Body of pancreas (tissue), 4 donors: ENCODE measurements at regions not wholly inside any gene's neighbourhood (a gene's known extent, or its start where the extent isn't known, plus 50 kb on each side); places are given as distances from the start of the nearest gene placed in this dataset.

Source experiments
- ATAC-seq: fragments of 150-250 bp; one replicate; pipeline ENCODE4 v1.9.1; 2016
- DNase-seq, 4 donors: peaks; one replicate each; pipeline ENCODE4 v3.0.0-alpha.2; 2019
- H3K27ac ChIP-seq, 4 donors: fragments of 200-600 bp; sonication (generic); 1 replicate in 3 of 4; 2 replicates in 1 of 4; pipeline versions ENCODE4 v1.5.1 to v1.6.1; 2016 to 2019; ENCODE audit warnings: mild to moderate bottlenecking in 1 of 4, mixed read lengths in 1 of 4, moderate library complexity in 1 of 4
- H3K27me3 ChIP-seq, 2 donors: fragments of 200-600 bp; sonication (generic); one replicate each; pipeline ENCODE4 v1.6.0; 2016; ENCODE audit warnings: mild to moderate bottlenecking in 1 of 2
- H3K36me3 ChIP-seq, 2 donors: fragments of 200-600 bp; sonication (generic); replicated peaks in 1 of 2; 2 replicates each; pipeline ENCODE4 v1.5.1; 2016; ENCODE audit warnings: low read depth in 2 of 2; ENCODE audit not compliant: insufficient read depth in 1 of 2
- H3K4me1 ChIP-seq: fragments of 200-600 bp; sonication (generic); one replicate; pipeline ENCODE4 v1.6.0; 2016
- H3K4me3 ChIP-seq, 2 donors: fragments of 200-600 bp; sonication (generic); 1 replicate in 1 of 2; 2 replicates in 1 of 2; pipeline ENCODE4 v1.5.1; 2016 to 2019
- H3K9me3 ChIP-seq, 3 donors: fragments of 200-600 bp; sonication (generic); 1 replicate in 2 of 3; 2 replicates in 1 of 3; pipeline ENCODE4 v1.5.1; 2016
- CTCF ChIP-seq, 7 experiments: fragments of 450-650 bp in 4 of 7; fragments of 200-600 bp in 3 of 7; sonication (generic) in 3 of 7; IDR thresholded peaks; one replicate each; pipeline ENCODE4 v1.5.1; 2016 to 2019; ENCODE audit warnings: antibody characterized with exemption in 7 of 7
- POLR2A ChIP-seq, 3 donors: fragments of 450-650 bp; IDR thresholded peaks; one replicate each; pipeline ENCODE4 v1.6.1; 2016; ENCODE audit warnings: antibody characterized with exemption in 3 of 3, mild to moderate bottlenecking in 2 of 3
- WGBS, 2 donors: methylation state at CpG; one replicate each; pipeline ENCODE4 v1.1.5; 2017; 5-methylcytosine and 5-hydroxymethylcytosine counted together
- intact Hi-C: fragments of 100-400 bp; cut with DNase I; formaldehyde crosslinking; loops from one replicate; pipeline ENCODE4 v1.15.1; 2023

- WGBS, 2 donors = 27 to 32% methylated on average over 3 of the region's 3 CpGs
- no peaks in the 10 kb centered on the region for H3K36me3 ChIP-seq
- no peaks in the 10 kb centered on the region for H3K27me3 ChIP-seq
- H3K27ac ChIP-seq = peak overlapping the region in 2 of 4 donors; percentile 33 to 52
- TF ChIP-seq CTCF (IDR thresholded peaks at IDR 0.05) (no peak), POLR2A (IDR thresholded peaks at IDR 0.05) (no peak)
- H3K4me1 ChIP-seq = peaks cover 32% of the 10 kb centered on the region
- no peak for ATAC-seq
- H3K4me3 ChIP-seq = no peak overlapping the region
- intact Hi-C loops = no loop called here
- H3K9me3 ChIP-seq = no peaks in the 10 kb centered on the region
- DNase-seq = no peak
Observed at GRCh38 chr20:51120868-51121267, 98.0 kb upstream of the KCNG1 start.

- Histone ChIP-seq H3K27me3 (no peaks in the 10 kb centered on the region), H3K9me3 (no peaks in the 10 kb centered on the region), H3K4me1 (peaks cover 32% of the 10 kb centered on the region), H3K27ac (peak overlapping the region in 2 of 4 donors; percentile 33 to 52), H3K36me3 (no peaks in the 10 kb centered on the region), H3K4me3 (no peak overlapping the region)
- WGBS, 2 donors = 60 to 63% methylated on average over 3 of the region's 3 CpGs
- no peak for DNase-seq
- TF ChIP-seq CTCF (IDR thresholded peaks at IDR 0.05) (no peak), POLR2A (IDR thresholded peaks at IDR 0.05) (no peak)
- intact Hi-C loops = no loop called here
- ATAC-seq = no peak
Observed at GRCh38 chr20:51120438-51120837, 97.5 kb upstream of the KCNG1 start.

GRCh38 chr20:51119914-51120313, 97.0 kb upstream of the KCNG1 start:
- peaks cover 32% of the 10 kb centered on the region for H3K4me1 ChIP-seq
- peak overlapping the region in 1 of 4 donors; percentile 33 for H3K27ac ChIP-seq
- H3K4me3 ChIP-seq = no peak overlapping the region
- DNase-seq = peak in 1 of 4 donors; percentile 11
- no peaks in the 10 kb centered on the region for H3K36me3 ChIP-seq
- 38 to 45% methylated on average over 3 of the region's 3 CpGs for WGBS, 2 donors
- intact Hi-C loops = no loop called here
- H3K27me3 ChIP-seq = no peaks in the 10 kb centered on the region
- TF ChIP-seq CTCF (IDR thresholded peaks at IDR 0.05) (no peak), POLR2A (IDR thresholded peaks at IDR 0.05) (no peak)
- no peaks in the 10 kb centered on the region for H3K9me3 ChIP-seq
- peak; percentile 54 for ATAC-seq

- intact Hi-C loops = no loop called here
- peaks cover 32% of the 10 kb centered on the region for H3K4me1 ChIP-seq
- H3K27me3 ChIP-seq = no peaks in the 10 kb centered on the region
- no peaks in the 10 kb centered on the region for H3K9me3 ChIP-seq
- H3K27ac ChIP-seq = no peak overlapping the region
- TF ChIP-seq POLR2A (IDR thresholded peaks at IDR 0.05) (no peak), CTCF (IDR thresholded peaks at IDR 0.05) (no peak)
- DNase-seq (no peak), ATAC-seq (no peak)
- H3K4me3 ChIP-seq = no peak overlapping the region
- H3K36me3 ChIP-seq = no peaks in the 10 kb centered on the region
- 82 to 87% methylated on average over 8 of the region's 8 CpGs for WGBS, 2 donors
Observed at GRCh38 chr20:51118985-51119527, 96.1 kb upstream of the KCNG1 start.

- H3K9me3 ChIP-seq = no peaks in the 10 kb centered on the region
- no peak overlapping the region for H3K4me3 ChIP-seq
- no peak for TF ChIP-seq POLR2A (IDR thresholded peaks at IDR 0.05)
- no peak for TF ChIP-seq CTCF (IDR thresholded peaks at IDR 0.05)
- no peak overlapping the region for H3K27ac ChIP-seq
- 69 to 77% methylated on average over 1 to 2 of the region's 2 CpGs for WGBS, 2 donors
- no peak for DNase-seq
- no peak for ATAC-seq
- peaks cover 32% of the 10 kb centered on the region for H3K4me1 ChIP-seq
- intact Hi-C loops = no loop called here
- no peaks in the 10 kb centered on the region for H3K27me3 ChIP-seq
- no peaks in the 10 kb centered on the region for H3K36me3 ChIP-seq
Observed at GRCh38 chr20:51118216-51118615, 95.3 kb upstream of the KCNG1 start.
